HG03280 (cell line): ENCODE measurements at regions not wholly inside any gene's neighbourhood (a gene's known extent, or its start where the extent isn't known, plus 50 kb on each side); places are given as distances from the start of the nearest gene placed in this dataset.

Source experiments
- ATAC-seq: cut with Tn5 transposase; IDR thresholded peaks from one replicate; pipeline ENCODE4 v1.9.1; 2021; ENCODE audit warnings: mild to moderate bottlenecking, moderate library complexity; ENCODE audit not compliant: unreplicated experiment

- ATAC-seq, result no peak
Observed at GRCh38 chr2:15074319-15074718, 441.8 kb downstream of the LRATD1 start.

DNA sequence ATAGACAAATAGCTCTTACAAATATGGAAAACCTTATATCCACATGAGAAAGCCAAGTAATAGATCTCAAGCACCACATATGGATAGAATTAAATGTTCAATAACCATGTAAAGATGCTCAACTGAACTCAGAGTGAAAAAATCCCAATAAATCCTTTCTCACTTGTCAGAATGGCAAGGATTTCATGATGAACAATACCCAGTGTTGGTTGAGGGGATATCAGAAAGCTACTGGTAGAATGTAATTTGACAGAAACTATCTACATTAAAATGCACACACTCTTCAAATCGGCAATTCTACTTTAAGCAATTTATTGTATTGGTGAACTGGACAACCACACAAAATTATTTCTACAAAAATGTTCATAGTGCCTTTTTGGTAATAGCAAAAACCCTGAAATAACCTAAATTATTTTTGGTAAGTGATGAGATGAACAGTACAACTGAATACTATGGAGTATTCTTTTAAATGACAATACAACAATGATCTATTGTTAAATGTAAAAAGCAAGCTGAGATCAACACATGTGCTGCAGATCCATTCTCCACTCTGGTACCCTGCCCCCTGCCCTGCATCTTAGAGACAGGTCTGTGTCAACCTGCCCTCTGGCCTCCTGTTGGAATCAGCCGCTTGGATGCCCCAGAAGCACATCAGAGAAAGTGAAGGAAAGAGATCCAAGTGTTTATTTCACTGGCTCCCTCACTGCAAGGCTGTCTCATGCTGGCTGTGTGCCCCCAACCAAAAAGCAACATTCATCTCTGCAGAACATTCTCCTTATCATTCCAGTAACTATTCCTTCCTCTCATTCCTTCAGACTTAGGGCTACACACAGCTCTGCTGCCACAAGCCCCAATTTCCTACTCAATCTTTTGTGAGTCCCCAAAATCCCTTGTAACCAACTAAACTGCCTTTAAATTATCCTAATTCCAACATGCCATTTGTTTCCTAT, 442.5 kb downstream of the LRATD1 start:
- no peak for ATAC-seq

- ATAC-seq, result no peak
Observed at GRCh38 chr2:15076668-15077067, 444.2 kb downstream of the LRATD1 start.

DNA sequence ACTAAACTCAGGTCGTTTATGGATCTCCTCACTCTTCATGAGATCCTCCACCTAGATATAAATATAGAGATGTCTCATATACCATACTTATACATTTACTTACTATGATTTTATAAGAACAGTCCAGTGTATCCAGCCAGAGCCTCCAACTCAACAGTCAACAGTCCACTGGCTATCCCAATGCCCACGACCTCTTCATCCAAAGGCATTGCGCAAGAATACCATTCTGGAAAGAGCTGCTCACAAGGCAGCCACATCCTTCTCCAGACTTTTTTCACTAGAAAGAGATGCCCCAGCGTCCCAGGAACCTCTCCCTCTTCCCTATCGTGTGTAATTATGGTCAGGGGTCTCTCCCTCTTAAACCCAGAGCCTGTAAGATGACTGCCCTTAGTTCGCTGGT, 448.8 kb downstream of the LRATD1 start:
- ATAC-seq, result no peak

DNA sequence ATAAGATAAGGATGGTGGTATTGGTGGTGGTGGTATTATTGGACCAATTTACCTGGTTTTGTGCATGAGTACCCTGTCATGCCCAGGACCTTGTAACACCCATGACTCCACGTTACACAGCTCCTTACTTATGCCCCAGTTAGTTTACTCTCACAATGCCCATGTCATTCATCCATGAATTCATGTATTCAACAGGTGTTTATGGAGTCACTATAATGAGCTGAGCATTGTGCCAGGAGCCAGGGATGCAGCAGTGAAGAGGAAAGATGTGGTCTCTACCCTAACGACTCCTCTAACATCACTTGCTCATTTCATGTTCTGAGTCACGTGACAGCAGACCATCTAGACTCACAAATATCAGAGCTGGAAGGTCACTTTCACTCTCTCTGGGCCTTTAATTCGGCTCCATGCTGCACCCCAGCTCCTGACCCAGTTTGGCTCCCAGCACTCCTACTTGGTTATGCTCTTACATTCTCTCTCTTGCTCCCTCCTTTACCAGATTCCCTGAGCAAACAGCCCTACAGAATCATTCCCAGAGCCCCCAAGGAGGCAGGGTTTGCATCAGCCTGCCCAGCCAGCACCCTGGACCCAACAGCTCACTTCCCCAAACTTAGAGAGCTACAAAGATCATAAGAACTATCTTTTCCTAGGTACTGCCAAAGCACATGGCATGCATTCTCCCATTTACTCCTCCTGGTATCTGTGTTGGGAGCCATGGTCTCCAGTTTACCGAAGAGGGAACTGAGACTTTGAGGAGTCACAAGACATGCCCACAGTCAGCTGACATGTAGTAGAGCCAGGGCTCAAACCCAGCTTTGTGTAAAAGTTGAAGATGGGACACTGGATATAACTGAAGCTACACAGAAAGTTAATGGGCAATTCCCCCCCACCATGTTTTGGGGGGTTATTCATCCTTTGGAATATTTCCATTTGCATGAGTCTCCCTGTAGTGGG, 449.9 kb downstream of the LRATD1 start:
- no peak for ATAC-seq

GRCh38 chr2:15084826-15085489, 452.4 kb downstream of the LRATD1 start:
- ATAC-seq, result no peak

GRCh38 chr2:15092181-15092580, 459.7 kb downstream of the LRATD1 start:
- no peak for ATAC-seq

DNA sequence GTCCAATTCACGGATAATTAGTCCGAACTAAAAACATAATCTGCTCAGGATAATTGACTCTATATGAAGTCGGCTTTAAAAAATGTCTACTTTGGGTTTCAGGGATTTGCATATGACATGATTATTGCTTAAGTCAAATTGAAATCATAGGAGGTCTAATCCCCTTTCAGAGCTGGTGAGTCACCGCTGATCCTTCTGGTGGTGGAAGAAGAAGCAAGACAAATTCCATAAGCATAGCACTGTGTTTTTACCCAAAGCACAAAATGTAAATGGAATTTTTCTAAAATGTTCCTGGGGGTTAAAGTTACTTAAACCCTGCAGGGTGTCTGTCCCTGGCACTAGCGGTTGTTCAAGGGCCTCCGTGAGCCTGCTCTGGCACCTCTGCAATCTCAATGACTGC, 460.2 kb downstream of the LRATD1 start:
- ATAC-seq, result no peak

DNA sequence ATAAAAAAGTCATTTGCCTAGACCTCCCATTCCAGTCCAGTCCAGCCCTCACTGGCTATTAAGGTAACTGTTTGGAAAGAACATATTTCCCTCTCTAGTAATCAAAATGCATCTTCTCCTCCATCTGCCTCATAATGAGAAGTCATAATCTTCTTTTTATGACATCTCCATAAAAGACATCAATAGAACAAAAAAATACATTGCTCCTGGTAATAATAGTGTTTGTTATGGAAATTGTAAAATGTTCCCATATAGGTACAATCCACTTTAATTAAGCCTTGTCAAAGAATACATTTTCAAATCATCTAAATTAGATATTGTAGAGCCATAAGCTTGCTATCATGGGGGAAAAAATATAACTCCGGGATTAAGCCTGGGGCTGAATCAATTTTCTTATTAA, 461.6 kb downstream of the LRATD1 start:
- ATAC-seq, result no peak

- no peak for ATAC-seq
Observed at GRCh38 chr2:15096873-15097272, 464.3 kb downstream of the NBAS start.

GRCh38 chr2:15107137-15107536, 454.0 kb downstream of the NBAS start:
- no peak for ATAC-seq

DNA sequence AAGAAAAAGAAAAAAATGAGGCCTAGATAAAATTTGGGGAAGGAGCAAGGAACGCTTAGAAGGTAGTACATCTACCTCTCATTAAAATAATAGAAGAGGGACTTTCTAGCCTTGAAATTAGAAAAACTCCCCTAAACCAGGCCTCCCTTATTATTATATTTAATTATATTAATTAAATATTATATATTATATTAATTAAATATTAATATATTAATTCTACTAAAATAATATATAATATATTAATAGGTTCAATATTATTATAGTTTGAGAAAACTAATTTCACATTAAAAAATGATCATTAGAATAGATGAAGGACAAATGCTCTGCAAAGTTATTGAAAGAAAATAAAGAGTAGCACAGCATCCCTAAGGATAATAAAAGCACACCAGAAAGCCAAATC, 449.4 kb downstream of the NBAS start:
- ATAC-seq, result no peak

DNA sequence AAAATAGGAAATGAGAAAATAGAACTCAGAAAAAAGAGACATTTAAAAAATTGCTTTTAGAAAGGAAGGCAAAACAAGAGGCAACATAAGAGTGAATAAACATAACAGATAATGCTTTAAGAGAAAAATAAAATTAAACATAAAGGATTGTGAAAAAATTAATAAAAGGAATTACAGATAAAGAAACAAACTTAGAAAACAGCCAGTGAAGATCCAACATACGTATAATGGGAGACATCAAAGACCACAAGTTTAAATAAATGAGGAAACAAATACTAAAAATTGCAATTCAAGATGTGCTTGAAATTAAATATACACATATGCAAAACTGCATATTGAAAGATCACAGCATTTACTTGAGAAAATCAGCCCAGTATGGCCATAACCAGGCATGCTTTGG, 448.9 kb downstream of the NBAS start:
- ATAC-seq, result no peak

DNA sequence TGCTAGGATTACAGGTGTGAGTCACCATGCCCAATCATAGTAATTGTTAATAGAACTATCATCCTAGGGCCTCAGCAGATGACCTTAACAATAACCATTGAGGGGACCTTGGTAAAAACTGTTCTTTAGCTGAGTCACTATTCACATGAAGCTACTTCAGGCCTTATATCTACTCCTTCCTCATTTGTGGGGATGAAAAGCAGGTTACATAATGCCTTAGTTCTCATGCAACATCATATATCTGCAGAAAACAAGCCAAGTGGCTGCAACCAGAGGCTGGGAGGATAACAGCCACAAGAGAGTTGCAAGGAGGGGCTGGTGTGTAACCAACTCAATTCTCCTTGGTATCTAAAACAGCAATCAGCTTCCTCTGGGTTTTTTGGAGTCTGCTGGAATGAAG, 445.4 kb downstream of the NBAS start:
- no peak for ATAC-seq

DNA sequence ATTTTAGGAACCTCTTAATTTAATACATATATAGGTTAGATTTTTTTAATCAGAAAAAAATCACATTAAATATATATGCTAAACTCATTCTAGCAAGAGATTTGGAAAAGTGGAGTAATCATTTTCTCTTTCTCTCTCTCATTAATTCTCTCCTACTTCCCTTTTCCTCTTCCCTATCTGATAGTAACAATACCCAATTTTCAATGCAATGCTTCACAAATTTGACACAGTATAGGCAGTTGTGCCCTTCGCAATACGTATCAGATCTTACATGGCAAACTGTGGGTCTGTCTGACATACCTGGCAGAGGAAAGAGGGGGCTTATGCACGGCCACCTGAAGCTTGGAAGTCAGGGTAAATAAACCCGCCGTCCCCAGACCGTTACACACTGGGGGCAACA, 444.3 kb downstream of the NBAS start:
- ATAC-seq, result no peak
